Activated CD8-positive, alpha-beta T cell treated with anti-CD3 and anti-CD28 coated beads, Interleukin-2, amount 10 ng/mL, durations not matched to agents 7 days and 5 days (primary cell): ENCODE measurements at regions not wholly inside any gene's neighbourhood (a gene's known extent, or its start where the extent isn't known, plus 50 kb on each side); places are given as distances from the start of the nearest gene placed in this dataset.

Source experiments
- ATAC-seq: fragments of 150-1000 bp; cut with Tn5 transposase; one replicate; pipeline ENCODE4 v1.10.0; 2021; ENCODE audit warnings: moderate library complexity
- CTCF ChIA-PET: fragments of 350-600 bp; sonication (Branson Sonifier 250); formaldehyde crosslinking; loops from one replicate; lab custom pipeline; 2021; ENCODE audit warnings: antibody characterized with exemption; lab: Charles Lee
- POLR2A ChIA-PET: fragments of 350-600 bp; sonication (Branson Sonifier 250); formaldehyde crosslinking; loops from one replicate; lab custom pipeline; 2021; ENCODE audit warnings: antibody characterized with exemption; lab: Charles Lee
- DNase-seq: peaks from one replicate; pipeline ENCODE4 v3.0.0-alpha.2; 2020
- H3K27ac Mint-ChIP-seq: one replicate; pipeline ENCODE4 v1.8.0; 2021; ENCODE audit warnings: mild to moderate bottlenecking, mixed read lengths
- H3K27me3 Mint-ChIP-seq: one replicate; pipeline ENCODE4 v1.8.0; 2021; ENCODE audit warnings: low read depth, mixed read lengths
- H3K36me3 Mint-ChIP-seq: one replicate; pipeline ENCODE4 v1.8.0; 2021; ENCODE audit warnings: low read depth, mixed read lengths
- H3K4me1 Mint-ChIP-seq: one replicate; pipeline ENCODE4 v1.8.0; 2021; ENCODE audit warnings: low read depth, mixed read lengths
- H3K4me3 Mint-ChIP-seq: one replicate; pipeline ENCODE4 v1.8.0; 2021; ENCODE audit warnings: mild to moderate bottlenecking, mixed read lengths
- H3K9me3 Mint-ChIP-seq: one replicate; pipeline ENCODE4 v1.8.0; 2022; ENCODE audit warnings: mixed read lengths; ENCODE audit not compliant: insufficient read depth

- Mint-ChIP-seq H3K4me3 (no peak overlapping the region), H3K9me3 (no peaks in the 10 kb centered on the region), H3K4me1 (no peaks in the 10 kb centered on the region), H3K27ac (no peak overlapping the region), H3K36me3 (no peaks in the 10 kb centered on the region), H3K27me3 (no peaks in the 10 kb centered on the region)
- CTCF ChIA-PET = no interaction called here
- POLR2A ChIA-PET = no interaction called here
- DNase-seq = no peak
- no peak for ATAC-seq
Measured at GRCh38 chr9:108104991-108105390, 615.4 kb upstream of the KLF4 start.

DNA sequence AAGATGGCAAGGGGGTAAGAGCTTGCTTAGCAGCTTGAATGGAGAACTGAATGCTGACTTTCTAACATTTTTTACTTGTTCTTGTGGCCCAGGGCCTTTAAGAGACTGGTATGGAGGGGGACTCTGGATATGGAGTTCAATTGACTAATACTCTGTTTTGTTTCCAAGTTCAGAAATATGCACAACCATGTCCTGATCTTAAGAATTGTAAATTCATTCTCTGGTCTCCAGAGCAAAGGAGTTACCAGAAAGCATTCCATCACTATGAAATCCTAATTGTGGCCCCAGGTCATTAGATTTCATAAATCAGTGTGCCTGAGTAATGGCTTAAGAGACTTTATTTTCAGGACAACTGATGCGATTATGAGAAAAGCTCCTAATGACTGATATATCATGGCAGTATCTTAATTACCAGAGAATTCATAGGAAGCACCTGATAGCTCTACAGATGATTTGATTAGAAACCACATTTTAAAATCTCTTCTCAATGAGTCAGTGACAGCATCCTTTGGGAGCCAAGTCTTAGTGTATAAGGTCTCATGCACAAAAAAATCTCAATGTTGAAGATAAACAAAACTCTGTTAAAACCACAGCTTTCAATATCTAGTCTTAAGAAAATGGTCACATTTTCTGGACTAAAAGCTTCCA is 613.6 kb upstream of the KLF4 start:
- Mint-ChIP-seq H3K4me1 (no peaks in the 10 kb centered on the region), H3K27me3 (no peaks in the 10 kb centered on the region), H3K9me3 (no peaks in the 10 kb centered on the region), H3K27ac (no peak overlapping the region), H3K36me3 (no peaks in the 10 kb centered on the region), H3K4me3 (no peak overlapping the region)
- DNase-seq (no peak), ATAC-seq (no peak)
- ChIA-PET CTCF (no interaction called here), POLR2A (no interaction called here)

DNA sequence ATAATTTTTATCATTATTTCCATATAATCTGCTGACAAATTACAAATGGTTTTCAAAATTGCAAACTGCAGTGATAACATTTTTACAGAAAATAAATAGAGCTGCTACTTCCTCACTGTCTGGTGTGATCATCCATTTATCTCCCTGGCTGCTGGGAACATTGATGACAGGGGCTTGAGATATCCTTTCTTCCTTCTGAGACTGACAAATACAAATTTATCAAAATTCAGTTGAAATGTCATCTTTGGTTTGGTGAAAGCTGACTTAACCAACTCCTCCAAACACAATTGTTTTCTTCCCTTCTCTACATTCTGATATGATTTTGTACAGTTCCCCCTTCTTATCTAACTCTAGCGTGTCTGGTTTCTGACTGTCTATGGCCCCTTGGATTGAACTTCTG is 611.8 kb upstream of the KLF4 start:
- Mint-ChIP-seq H3K9me3 (no peaks in the 10 kb centered on the region), H3K36me3 (no peaks in the 10 kb centered on the region), H3K4me1 (no peaks in the 10 kb centered on the region), H3K27ac (no peak overlapping the region), H3K4me3 (no peak overlapping the region), H3K27me3 (no peaks in the 10 kb centered on the region)
- DNase-seq (no peak), ATAC-seq (no peak)
- POLR2A ChIA-PET = no interaction called here
- CTCF ChIA-PET = no interaction called here

DNA sequence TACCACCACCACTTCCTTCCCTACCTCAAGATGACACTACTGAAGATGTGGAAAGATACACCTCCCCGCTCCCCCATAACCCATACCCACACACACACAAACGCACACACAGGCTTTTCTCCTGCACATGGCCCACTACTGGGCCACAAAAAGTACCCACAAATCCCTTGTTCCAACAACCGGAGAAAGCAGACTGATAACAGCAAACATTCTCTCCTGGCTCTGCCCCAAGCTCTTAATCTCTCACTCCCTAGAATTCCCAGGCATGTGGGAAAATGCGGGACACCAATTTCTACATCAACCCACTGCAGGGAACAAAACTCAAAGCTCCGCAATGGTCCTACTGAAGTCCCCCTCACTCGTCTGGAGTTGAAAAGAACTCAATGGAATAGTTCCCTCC is 611.0 kb upstream of the KLF4 start:
- DNase-seq (no peak), ATAC-seq (no peak)
- H3K27ac Mint-ChIP-seq = no peak overlapping the region
- H3K27me3 Mint-ChIP-seq = no peaks in the 10 kb centered on the region
- no peaks in the 10 kb centered on the region for H3K9me3 Mint-ChIP-seq
- ChIA-PET CTCF (no interaction called here), POLR2A (no interaction called here)
- no peaks in the 10 kb centered on the region for H3K4me1 Mint-ChIP-seq
- H3K4me3 Mint-ChIP-seq = no peak overlapping the region
- H3K36me3 Mint-ChIP-seq = no peaks in the 10 kb centered on the region

DNA sequence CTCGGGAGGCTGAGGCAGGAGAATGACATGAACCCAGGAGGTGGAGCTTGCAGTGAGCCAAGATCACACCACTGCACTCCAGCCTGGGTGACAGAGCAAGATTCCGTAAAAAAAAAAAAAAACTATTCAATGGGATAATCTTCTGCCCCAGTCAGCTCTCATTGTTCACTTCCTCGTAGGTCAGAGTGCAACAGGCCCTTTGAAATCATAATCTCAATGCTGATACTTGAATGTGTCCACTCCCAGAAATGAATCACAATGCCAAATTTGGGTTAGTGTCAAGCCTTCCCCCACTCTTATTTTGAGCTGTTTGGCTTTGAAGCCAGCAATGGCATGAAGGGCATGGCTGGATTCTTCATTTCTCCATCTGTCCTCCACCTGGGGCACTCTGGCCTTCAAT is 610.3 kb upstream of the KLF4 start:
- no peaks in the 10 kb centered on the region for H3K36me3 Mint-ChIP-seq
- H3K27me3 Mint-ChIP-seq = no peaks in the 10 kb centered on the region
- no peak overlapping the region for H3K4me3 Mint-ChIP-seq
- H3K9me3 Mint-ChIP-seq = no peaks in the 10 kb centered on the region
- ChIA-PET POLR2A (no interaction called here), CTCF (no interaction called here)
- DNase-seq (no peak), ATAC-seq (no peak)
- no peaks in the 10 kb centered on the region for H3K4me1 Mint-ChIP-seq
- no peak overlapping the region for H3K27ac Mint-ChIP-seq

GRCh38 chr9:108095496-108095895 is 605.9 kb upstream of the KLF4 start:
- H3K27me3 Mint-ChIP-seq = no peaks in the 10 kb centered on the region
- no peak for ATAC-seq
- no peak overlapping the region for H3K4me3 Mint-ChIP-seq
- H3K27ac Mint-ChIP-seq = no peak overlapping the region
- no peak for DNase-seq
- ChIA-PET CTCF (no interaction called here), POLR2A (no interaction called here)
- no peaks in the 10 kb centered on the region for H3K36me3 Mint-ChIP-seq
- peaks cover 4% of the 10 kb centered on the region for H3K9me3 Mint-ChIP-seq
- H3K4me1 Mint-ChIP-seq = no peaks in the 10 kb centered on the region

DNA sequence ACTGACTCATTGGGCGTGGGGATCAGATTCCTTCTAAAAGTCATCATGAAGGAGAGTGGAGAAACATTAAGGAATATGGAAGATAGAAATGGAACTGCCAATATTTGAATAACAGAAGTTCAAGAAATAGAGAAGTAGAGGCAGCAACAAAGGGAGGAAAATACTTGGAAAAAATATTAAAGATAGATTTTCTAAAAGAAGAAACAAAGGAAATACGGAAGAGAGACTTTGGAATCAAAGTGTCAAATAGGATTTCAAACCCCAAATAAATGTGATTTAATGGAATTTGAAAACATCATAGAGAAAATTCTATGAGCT is 605.1 kb upstream of the KLF4 start:
- H3K36me3 Mint-ChIP-seq = no peaks in the 10 kb centered on the region
- DNase-seq = no peak
- POLR2A ChIA-PET = no interaction called here
- ATAC-seq = no peak
- CTCF ChIA-PET = no interaction called here
- H3K9me3 Mint-ChIP-seq = peaks cover 4% of the 10 kb centered on the region
- H3K4me1 Mint-ChIP-seq = no peaks in the 10 kb centered on the region
- no peaks in the 10 kb centered on the region for H3K27me3 Mint-ChIP-seq
- no peak overlapping the region for H3K27ac Mint-ChIP-seq
- no peak overlapping the region for H3K4me3 Mint-ChIP-seq

DNA sequence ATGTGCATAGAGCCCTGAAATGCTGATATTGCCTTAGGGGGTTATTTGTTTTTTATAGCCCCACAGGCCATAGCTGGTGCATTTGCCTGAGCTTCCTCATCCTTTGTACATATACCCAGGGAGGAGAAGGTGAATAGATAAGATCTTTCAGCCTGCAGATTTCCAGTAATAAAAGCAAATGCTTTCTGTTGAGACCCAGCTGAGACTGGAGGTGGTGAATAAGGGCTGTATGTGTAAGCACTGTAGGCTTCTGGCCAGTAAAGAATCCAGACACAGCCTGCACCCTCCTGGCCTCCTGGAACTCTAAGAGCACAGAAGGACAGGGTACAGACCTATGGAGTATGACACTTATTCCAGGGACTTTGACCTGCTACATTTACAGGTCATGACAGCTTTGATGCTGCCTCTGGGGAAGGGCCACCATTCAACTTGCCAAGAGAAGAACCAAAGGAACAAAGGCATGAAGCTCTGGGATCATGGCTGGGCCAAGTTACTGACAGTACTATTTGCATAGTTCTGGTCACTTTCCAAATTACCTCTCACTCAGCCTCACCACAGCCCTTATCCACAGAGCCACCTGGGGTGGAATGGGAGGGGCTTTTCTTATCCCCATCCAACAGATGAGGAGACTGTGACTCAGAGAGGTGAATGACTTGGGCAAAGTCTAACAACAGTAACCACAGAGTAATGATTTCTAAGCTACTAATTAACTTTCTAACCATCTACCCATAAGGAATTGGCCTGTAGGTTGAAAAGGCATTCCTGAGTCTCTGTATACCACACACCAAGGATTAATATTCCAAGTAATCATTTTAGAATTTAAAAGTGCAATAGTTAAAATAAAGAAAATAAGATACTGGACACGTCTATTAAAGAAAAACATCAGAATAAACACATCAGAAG is 604.5 kb upstream of the KLF4 start:
- H3K4me3 Mint-ChIP-seq = no peak overlapping the region
- no peak overlapping the region for H3K27ac Mint-ChIP-seq
- CTCF ChIA-PET = no interaction called here
- POLR2A ChIA-PET = no interaction called here
- no peaks in the 10 kb centered on the region for H3K27me3 Mint-ChIP-seq
- H3K4me1 Mint-ChIP-seq = no peaks in the 10 kb centered on the region
- H3K36me3 Mint-ChIP-seq = no peaks in the 10 kb centered on the region
- DNase-seq = no peak
- peaks cover 4% of the 10 kb centered on the region for H3K9me3 Mint-ChIP-seq
- no peak for ATAC-seq

- DNase-seq (no peak), ATAC-seq (no peak)
- CTCF ChIA-PET = no interaction called here
- H3K36me3 Mint-ChIP-seq = no peaks in the 10 kb centered on the region
- H3K27me3 Mint-ChIP-seq = no peaks in the 10 kb centered on the region
- peaks cover 4% of the 10 kb centered on the region for H3K9me3 Mint-ChIP-seq
- POLR2A ChIA-PET = no interaction called here
- H3K27ac Mint-ChIP-seq = no peak overlapping the region
- H3K4me3 Mint-ChIP-seq = no peak overlapping the region
- no peaks in the 10 kb centered on the region for H3K4me1 Mint-ChIP-seq
Measured at GRCh38 chr9:108088916-108089315, 599.3 kb upstream of the KLF4 start.

DNA sequence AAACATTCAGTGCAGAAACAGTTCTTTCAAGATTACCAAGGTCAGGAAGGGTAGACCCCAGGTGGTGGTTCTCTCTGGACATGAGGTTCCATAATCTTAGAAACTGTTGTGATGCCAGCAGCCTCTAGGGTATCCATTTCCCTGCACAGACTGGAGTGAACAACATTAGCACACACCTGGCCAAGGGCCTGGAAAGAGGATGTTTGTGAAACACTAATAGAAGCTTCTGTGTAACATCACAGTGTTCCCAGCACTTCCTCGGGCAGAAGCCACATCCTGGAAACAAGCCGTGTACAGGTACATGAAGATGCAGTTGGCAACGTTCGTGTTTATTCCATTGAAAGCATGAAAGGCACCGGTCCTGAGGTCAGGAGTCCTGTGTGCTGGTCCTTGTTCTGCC is 598.2 kb upstream of the KLF4 start:
- no peak overlapping the region for H3K27ac Mint-ChIP-seq
- CTCF ChIA-PET = no interaction called here

DNA sequence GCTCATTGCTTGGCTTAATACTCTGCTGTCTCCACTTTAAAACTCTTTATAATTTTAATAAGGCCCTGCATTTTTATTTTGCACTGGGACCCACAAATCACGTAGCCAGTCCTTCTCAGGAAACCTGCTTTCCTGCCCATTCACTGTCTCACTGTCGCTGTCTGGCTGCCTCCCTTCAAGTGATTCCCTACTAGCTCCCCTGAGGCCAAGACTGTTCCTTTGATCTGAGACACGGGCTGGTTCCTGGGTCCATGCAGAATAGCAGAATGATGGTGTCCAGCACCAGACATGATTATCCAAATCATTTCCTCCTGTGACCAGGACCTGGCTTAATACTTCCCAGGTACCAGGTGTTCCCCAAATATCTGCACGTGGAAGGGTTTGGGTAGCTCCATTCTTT is 597.1 kb upstream of the KLF4 start:
- POLR2A ChIA-PET = no interaction called here
- no peaks in the 10 kb centered on the region for H3K4me1 Mint-ChIP-seq

More for the DNA sequence above, 598.2 kb upstream of the KLF4 start:
- Mint-ChIP-seq H3K36me3 (no peaks in the 10 kb centered on the region), H3K4me3 (no peak overlapping the region), H3K27me3 (no peaks in the 10 kb centered on the region), H3K4me1 (no peaks in the 10 kb centered on the region), H3K9me3 (no peaks in the 10 kb centered on the region)
- DNase-seq (no peak), ATAC-seq (no peak)
- POLR2A ChIA-PET = no interaction called here

DNA sequence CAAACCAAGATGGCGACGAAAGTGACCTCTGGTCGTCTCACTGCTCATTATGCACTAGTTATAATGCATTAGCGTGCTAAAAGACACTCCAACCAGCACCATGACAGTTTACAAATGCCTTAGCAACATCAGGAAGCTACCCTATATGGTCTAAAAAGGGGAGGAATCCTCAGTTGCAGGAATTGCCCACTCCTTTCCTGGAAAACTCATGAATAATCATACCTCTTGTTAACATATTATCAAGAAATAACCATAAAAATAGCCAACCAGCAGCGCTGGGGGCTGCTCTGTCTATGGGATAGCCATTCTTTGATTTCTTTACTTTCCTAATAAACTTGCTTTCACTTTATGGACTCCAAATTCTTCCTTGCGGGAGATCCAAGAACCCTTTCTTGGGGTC is 595.7 kb upstream of the KLF4 start:
- H3K4me3 Mint-ChIP-seq = no peak overlapping the region
- no peak overlapping the region for H3K27ac Mint-ChIP-seq
- ChIA-PET POLR2A (no interaction called here), CTCF (no interaction called here)
- H3K36me3 Mint-ChIP-seq = no peaks in the 10 kb centered on the region
- ATAC-seq = no peak
- no peak for DNase-seq
- no peaks in the 10 kb centered on the region for H3K4me1 Mint-ChIP-seq
- no peaks in the 10 kb centered on the region for H3K27me3 Mint-ChIP-seq
- no peaks in the 10 kb centered on the region for H3K9me3 Mint-ChIP-seq

More for the DNA sequence above, 597.1 kb upstream of the KLF4 start:
- CTCF ChIA-PET = no interaction called here
- no peaks in the 10 kb centered on the region for H3K9me3 Mint-ChIP-seq
- H3K27me3 Mint-ChIP-seq = no peaks in the 10 kb centered on the region
- H3K4me3 Mint-ChIP-seq = no peak overlapping the region
- DNase-seq (no peak), ATAC-seq (no peak)
- H3K36me3 Mint-ChIP-seq = no peaks in the 10 kb centered on the region
- no peak overlapping the region for H3K27ac Mint-ChIP-seq
